ENCODE measurements at regions not wholly inside any gene's neighbourhood (a gene's known extent, or its start where the extent isn't known, plus 50 kb on each side); places are given as distances from the start of the nearest gene placed in this dataset.

GRCh38 chr3:182252802-182253201 is 540.5 kb upstream of the ATP11B start:
- H3K27me3 ChIP-seq (ENCODE audit: insufficient read depth) = no peaks in the 10 kb centered on the region
- H3K9me3 ChIP-seq = no peaks in the 10 kb centered on the region
- H4K20me1 ChIP-seq (ENCODE audit: insufficient read depth) = no peaks in the 10 kb centered on the region
- no peak overlapping the region for H2AFZ ChIP-seq (ENCODE audit: low read depth)
- H3K27ac ChIP-seq (ENCODE audit: low read depth in 2 of 2, low read length in 1 of 2) = no peak overlapping the region
- H3F3A ChIP-seq (replicated peaks; ENCODE audit: insufficient read depth) = no peaks in the 10 kb centered on the region
- TF ChIP-seq REST (IDR thresholded peaks at IDR 0.05; ENCODE audit: low read depth, low read length) (no peak), IRF3 (IDR thresholded peaks at IDR 0.05; ENCODE audit: low read depth, low read length) (no peak), GATA2 (CRISPR knock-in tag; IDR thresholded peaks at IDR 0.05) (no peak), USF2 (IDR thresholded peaks at IDR 0.05; ENCODE audit: borderline replicate concordance, low read depth, low read length) (no peak), CHD2 (IDR thresholded peaks at IDR 0.05; ENCODE audit: low read length, partially characterized antibody) (no peak), RXRA (IDR thresholded peaks at IDR 0.05; ENCODE audit: borderline replicate concordance, low read depth) (no peak), MXI1 (IDR thresholded peaks at IDR 0.05; ENCODE audit: low read depth, low read length) (no peak), CTCF (IDR thresholded peaks at IDR 0.05) (no peak), USF1 (IDR thresholded peaks at IDR 0.05; ENCODE audit: borderline replicate concordance, low read depth) (no peak), FOXM1 (IDR thresholded peaks at IDR 0.05; ENCODE audit: low read depth) (no peak), SIN3A (IDR thresholded peaks at IDR 0.05; ENCODE audit: borderline replicate concordance, low read depth, low read length) (no peak), FOXJ3 (CRISPR knock-in tag; IDR thresholded peaks at IDR 0.05) (no peak), EP300 (IDR thresholded peaks at IDR 0.05; ENCODE audit: borderline replicate concordance in 1 of 2, low read depth in 1 of 2, low read length in 1 of 2) (no peak), TEAD4 (IDR thresholded peaks at IDR 0.05; ENCODE audit: borderline replicate concordance, insufficient read depth) (no peak), NRF1 (IDR thresholded peaks at IDR 0.05; ENCODE audit: low read depth, low read length) (no peak), JUND (IDR thresholded peaks at IDR 0.05) (no peak), SMC3 (IDR thresholded peaks at IDR 0.05; ENCODE audit: low read depth, low read length) (no peak), RFX5 (IDR thresholded peaks at IDR 0.05; ENCODE audit: low read length) (no peak), NFIC (IDR thresholded peaks at IDR 0.05; ENCODE audit: borderline replicate concordance) (no peak)
- no peak overlapping the region for H3K4me2 ChIP-seq
- H3K79me2 ChIP-seq (ENCODE audit: insufficient read depth) = no peaks in the 10 kb centered on the region
- POLR2A ChIA-PET = no interaction called here
- H3K9me2 ChIP-seq = no peaks in the 10 kb centered on the region
- H3K4me1 ChIP-seq (ENCODE audit: control insufficient read depth in 1 of 2, insufficient read depth in 2 of 2, low read depth in 1 of 2, low read length in 1 of 2) = no peaks in the 10 kb centered on the region; a peak in 1 of 4 replicates
- H3K9ac ChIP-seq = no peak overlapping the region
- H3K36me3 ChIP-seq (replicated peaks in 1 of 2; ENCODE audit: control insufficient read depth in 1 of 2, insufficient read depth in 2 of 2, low read length in 1 of 2) = no peaks in the 10 kb centered on the region
- WGBS (ENCODE audit: low lambda C conversion rate) = 75% methylated on average over 5 of the region's 5 CpGs
- no peak for DNase-seq
- no peak overlapping the region for H3K4me3 ChIP-seq (ENCODE audit: low read depth in 2 of 2, low read length in 1 of 2)
- CTCF ChIA-PET = interaction anchor here (1.4 to 2.0 kb wide), 3 partner anchors 431 to 974 kb away, joined by 3 to 7 read pairs (median 5); no protein-coding TSS in a partner anchor

Measured in SK-N-SH (cell line).